Epithelial cell of proximal tubule (primary cell): ENCODE measurements at regions not wholly inside any gene's neighbourhood (a gene's known extent, or its start where the extent isn't known, plus 50 kb on each side); places are given as distances from the start of the nearest gene placed in this dataset.

Experiments used
- DNase-seq: peaks from one replicate; pipeline ENCODE4 v3.0.0-alpha.2; 2011; ENCODE audit warnings: low read depth
- H3K4me3 ChIP-seq: 2 replicates; pipeline ENCODE4 v1.5.1; 2011; ENCODE audit warnings: low read depth, mild to moderate bottlenecking, low read length
- CTCF ChIP-seq: conservative IDR thresholded peaks from 2 replicates; pipeline ENCODE4 v1.5.1; 2012; ENCODE audit warnings: low read depth, mild to moderate bottlenecking, low read length

GRCh38 chr13:48181482-48182145 is 51.4 kb upstream of the ITM2B start:
- TF ChIP-seq CTCF: no peak
- no peak for DNase-seq
- H3K4me3 ChIP-seq: no peak overlapping the region

- DNase-seq: no peak
- no peak overlapping the region for H3K4me3 ChIP-seq
- TF ChIP-seq CTCF: no peak
Observed at GRCh38 chr13:48178126-48178525, 54.9 kb upstream of the ITM2B start.

DNA sequence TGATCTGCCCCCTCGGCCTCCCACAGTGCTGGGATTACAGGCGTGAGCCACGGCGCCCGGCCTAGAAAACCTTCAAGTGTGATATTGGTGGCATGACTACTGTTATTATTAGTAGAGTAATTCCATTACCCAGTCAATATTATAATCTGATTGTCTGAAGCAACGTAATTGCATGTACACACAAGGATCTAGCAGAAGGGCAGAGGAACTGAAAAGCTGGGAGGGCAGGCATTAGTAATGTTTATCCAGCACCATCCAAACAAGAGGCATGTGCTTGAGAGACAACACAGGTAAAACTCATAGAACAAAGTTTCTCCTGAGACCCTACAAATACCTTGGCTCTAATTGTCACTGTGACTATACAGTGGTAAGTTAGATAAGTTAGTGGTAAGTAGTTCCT is 56.2 kb upstream of the ITM2B start:
- DNase-seq: no peak
- H3K4me3 ChIP-seq: no peak overlapping the region
- no peak for TF ChIP-seq CTCF

GRCh38 chr13:48175185-48175584 is 57.8 kb upstream of the ITM2B start:
- no peak for TF ChIP-seq CTCF
- DNase-seq: no peak
- no peak overlapping the region for H3K4me3 ChIP-seq

GRCh38 chr13:48167866-48168265 is 65.1 kb upstream of the ITM2B start:
- no peak overlapping the region for H3K4me3 ChIP-seq
- TF ChIP-seq CTCF: no peak
- DNase-seq: no peak

- H3K4me3 ChIP-seq: no peak overlapping the region
- TF ChIP-seq CTCF: no peak
- DNase-seq: no peak
Observed at GRCh38 chr13:48165727-48166126, 67.3 kb upstream of the ITM2B start.

DNA sequence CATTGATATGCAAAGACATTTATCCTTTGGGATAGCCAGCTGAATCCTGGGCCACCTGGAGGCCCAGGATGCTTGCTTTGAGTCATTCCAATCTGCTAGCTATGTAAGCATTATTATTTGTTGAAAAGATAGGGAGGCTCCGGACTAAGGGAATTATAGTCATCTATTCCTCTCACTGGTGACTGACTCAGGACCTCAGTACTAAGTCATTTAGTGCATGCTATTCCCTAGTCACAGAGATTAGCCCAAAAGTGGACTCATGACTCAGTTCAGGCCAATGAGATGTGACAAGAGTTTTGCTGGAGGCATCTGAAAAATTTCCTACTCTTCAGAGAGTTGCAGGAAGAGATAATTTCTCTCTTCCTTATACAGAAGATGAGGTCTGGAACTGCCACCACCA is 67.9 kb upstream of the ITM2B start:
- no peak for TF ChIP-seq CTCF
- H3K4me3 ChIP-seq: no peak overlapping the region
- DNase-seq: no peak
